NB4 (cell line): ENCODE measurements at regions not wholly inside any gene's neighbourhood (a gene's known extent, or its start where the extent isn't known, plus 50 kb on each side); places are given as distances from the start of the nearest gene placed in this dataset.

Experiments used
- DNase-seq: peaks from one replicate; pipeline ENCODE4 v3.0.0; 2010; ENCODE audit warnings: low read depth
- H3K4me3 ChIP-seq: one replicate; pipeline ENCODE4 v1.5.1; 2011; ENCODE audit warnings: mild to moderate bottlenecking, low read depth, low read length, moderate library complexity
- MYC ChIP-seq: IDR thresholded peaks from 2 replicates; pipeline ENCODE4 v1.6.1; 2011; ENCODE audit warnings: low read depth, low read length
- POLR2A ChIP-seq: IDR thresholded peaks from 2 replicates; pipeline ENCODE4 v1.6.1; 2011; ENCODE audit warnings: mild to moderate bottlenecking; ENCODE audit not compliant: insufficient read length; ENCODE audit errors: extremely low read depth
- TF ChIP-seq, protein P1 (sequence below): IDR thresholded peaks from 2 replicates; pipeline ENCODE4 v1.6.1; 2011; ENCODE audit warnings: low read depth, low read length
- TF ChIP-seq, protein P2 (sequence below): IDR thresholded peaks from one replicate; pipeline ENCODE4 v1.5.1; 2012; ENCODE audit warnings: low read depth, low read length

- no peak for DNase-seq
- no peak overlapping the region for H3K4me3 ChIP-seq
- TF ChIP-seq, protein P1, sequence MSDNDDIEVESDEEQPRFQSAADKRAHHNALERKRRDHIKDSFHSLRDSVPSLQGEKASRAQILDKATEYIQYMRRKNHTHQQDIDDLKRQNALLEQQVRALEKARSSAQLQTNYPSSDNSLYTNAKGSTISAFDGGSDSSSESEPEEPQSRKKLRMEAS, result no peak
- TF ChIP-seq POLR2A (no peak), MYC (no peak)
- TF ChIP-seq, protein P2, sequence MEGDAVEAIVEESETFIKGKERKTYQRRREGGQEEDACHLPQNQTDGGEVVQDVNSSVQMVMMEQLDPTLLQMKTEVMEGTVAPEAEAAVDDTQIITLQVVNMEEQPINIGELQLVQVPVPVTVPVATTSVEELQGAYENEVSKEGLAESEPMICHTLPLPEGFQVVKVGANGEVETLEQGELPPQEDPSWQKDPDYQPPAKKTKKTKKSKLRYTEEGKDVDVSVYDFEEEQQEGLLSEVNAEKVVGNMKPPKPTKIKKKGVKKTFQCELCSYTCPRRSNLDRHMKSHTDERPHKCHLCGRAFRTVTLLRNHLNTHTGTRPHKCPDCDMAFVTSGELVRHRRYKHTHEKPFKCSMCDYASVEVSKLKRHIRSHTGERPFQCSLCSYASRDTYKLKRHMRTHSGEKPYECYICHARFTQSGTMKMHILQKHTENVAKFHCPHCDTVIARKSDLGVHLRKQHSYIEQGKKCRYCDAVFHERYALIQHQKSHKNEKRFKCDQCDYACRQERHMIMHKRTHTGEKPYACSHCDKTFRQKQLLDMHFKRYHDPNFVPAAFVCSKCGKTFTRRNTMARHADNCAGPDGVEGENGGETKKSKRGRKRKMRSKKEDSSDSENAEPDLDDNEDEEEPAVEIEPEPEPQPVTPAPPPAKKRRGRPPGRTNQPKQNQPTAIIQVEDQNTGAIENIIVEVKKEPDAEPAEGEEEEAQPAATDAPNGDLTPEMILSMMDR, result no peak
These were observed 550.4 kb upstream of the PCDH15 start for GRCh38 chr10:55351431-55351830.

GRCh38 chr10:55348534-55348933, 547.5 kb upstream of the PCDH15 start:
- DNase-seq, result no peak
- TF ChIP-seq, protein P1, result no peak
- TF ChIP-seq POLR2A (no peak), MYC (no peak)
- TF ChIP-seq, protein P2, result no peak
- no peak overlapping the region for H3K4me3 ChIP-seq

- H3K4me3 ChIP-seq, result no peak overlapping the region
- TF ChIP-seq, protein P1, result no peak
- TF ChIP-seq MYC (no peak), POLR2A (no peak)
- DNase-seq, result no peak
These were observed 529.5 kb upstream of the PCDH15 start for GRCh38 chr10:55330486-55330885.

- DNase-seq, result no peak
- TF ChIP-seq MYC (no peak), POLR2A (no peak)
- TF ChIP-seq, protein P2, result no peak
- TF ChIP-seq, protein P1, result no peak
- H3K4me3 ChIP-seq, result no peak overlapping the region
These were observed 528.8 kb upstream of the PCDH15 start for GRCh38 chr10:55329796-55330195.

GRCh38 chr10:55320187-55320700, 519.2 kb upstream of the PCDH15 start:
- no peak overlapping the region for H3K4me3 ChIP-seq
- DNase-seq, result no peak
- TF ChIP-seq POLR2A (no peak), MYC (no peak)
- TF ChIP-seq, protein P2, result no peak
- TF ChIP-seq, protein P1, result no peak

DNA sequence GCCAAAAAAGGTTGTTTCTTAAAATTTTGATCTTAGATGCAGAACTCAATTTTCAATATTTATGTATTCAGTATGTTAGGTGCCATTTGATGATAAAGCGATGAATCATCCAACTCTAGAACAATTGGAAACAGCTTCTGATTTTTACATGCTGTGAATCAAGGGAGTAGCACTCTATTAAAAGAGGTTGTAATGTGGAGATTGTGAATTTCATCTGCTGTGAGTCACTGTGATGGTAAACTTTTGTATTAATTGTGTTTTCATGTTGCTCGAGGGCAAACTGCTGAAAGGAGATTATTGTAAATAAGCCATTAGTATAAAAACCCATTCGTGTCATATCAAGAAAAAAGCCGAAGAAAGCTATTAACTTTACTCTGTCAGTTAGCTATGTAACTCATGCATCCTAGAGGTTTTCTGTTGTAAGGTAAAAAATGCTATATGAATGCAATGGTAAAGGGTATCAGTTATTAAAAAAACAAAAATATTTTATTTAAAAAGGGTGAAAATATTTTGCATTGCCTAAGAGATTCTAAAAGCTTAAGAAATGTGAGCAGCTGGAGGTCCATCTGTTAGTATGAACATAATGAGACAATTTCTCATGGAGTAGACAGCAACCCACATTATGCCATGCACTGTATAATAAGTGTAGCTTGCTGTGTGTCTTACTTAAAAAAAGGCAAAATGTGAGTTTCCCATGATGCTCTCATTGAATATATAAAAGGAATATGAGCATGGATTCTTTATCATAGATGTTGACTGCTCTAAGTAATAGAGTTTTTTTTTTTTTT, 511.0 kb upstream of the PCDH15 start:
- DNase-seq, result no peak
- TF ChIP-seq POLR2A (no peak), MYC (no peak)
- TF ChIP-seq, protein P2, result no peak
- TF ChIP-seq, protein P1, result no peak
- no peak overlapping the region for H3K4me3 ChIP-seq
